ENCODE measurements at regions not wholly inside any gene's neighbourhood (a gene's known extent, or its start where the extent isn't known, plus 50 kb on each side); places are given as distances from the start of the nearest gene placed in this dataset.

- intact Hi-C loops (cut with DNase I), result no loop called here
- no peaks in the 10 kb centered on the region for H3K27me3 ChIP-seq
- H3K27ac ChIP-seq, result no peak overlapping the region
- no peaks in the 10 kb centered on the region for H3K9me3 ChIP-seq
- TF ChIP-seq, protein P1, sequence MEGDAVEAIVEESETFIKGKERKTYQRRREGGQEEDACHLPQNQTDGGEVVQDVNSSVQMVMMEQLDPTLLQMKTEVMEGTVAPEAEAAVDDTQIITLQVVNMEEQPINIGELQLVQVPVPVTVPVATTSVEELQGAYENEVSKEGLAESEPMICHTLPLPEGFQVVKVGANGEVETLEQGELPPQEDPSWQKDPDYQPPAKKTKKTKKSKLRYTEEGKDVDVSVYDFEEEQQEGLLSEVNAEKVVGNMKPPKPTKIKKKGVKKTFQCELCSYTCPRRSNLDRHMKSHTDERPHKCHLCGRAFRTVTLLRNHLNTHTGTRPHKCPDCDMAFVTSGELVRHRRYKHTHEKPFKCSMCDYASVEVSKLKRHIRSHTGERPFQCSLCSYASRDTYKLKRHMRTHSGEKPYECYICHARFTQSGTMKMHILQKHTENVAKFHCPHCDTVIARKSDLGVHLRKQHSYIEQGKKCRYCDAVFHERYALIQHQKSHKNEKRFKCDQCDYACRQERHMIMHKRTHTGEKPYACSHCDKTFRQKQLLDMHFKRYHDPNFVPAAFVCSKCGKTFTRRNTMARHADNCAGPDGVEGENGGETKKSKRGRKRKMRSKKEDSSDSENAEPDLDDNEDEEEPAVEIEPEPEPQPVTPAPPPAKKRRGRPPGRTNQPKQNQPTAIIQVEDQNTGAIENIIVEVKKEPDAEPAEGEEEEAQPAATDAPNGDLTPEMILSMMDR (IDR thresholded peaks at IDR 0.05), result no peak
- TF ChIP-seq POLR2A (IDR thresholded peaks at IDR 0.05), result no peak
- no peak for TF ChIP-seq EP300 (IDR thresholded peaks at IDR 0.05)
- H3K36me3 ChIP-seq, result no peaks in the 10 kb centered on the region
- H3K4me1 ChIP-seq (ENCODE audit: insufficient read depth), result no peaks in the 10 kb centered on the region
- WGBS, 3 donors, result 35 to 55% (median 44%) methylated on average over 6 of the region's 6 CpGs
- DNase-seq, result no peak
- H3K4me3 ChIP-seq, result no peak overlapping the region
These were observed 72.2 kb upstream of the ALX4 start for GRCh38 chr11:44382118-44382517.

- WGBS, 3 donors, result 49 to 54% (median 50%) methylated on average over 6 of the region's 6 CpGs
- DNase-seq, result no peak
- TF ChIP-seq POLR2A (IDR thresholded peaks at IDR 0.05) (no peak), EP300 (IDR thresholded peaks at IDR 0.05) (no peak)
- TF ChIP-seq, protein P1 (IDR thresholded peaks at IDR 0.05), result no peak
- intact Hi-C loops (cut with DNase I), result no loop called here
- Histone ChIP-seq H3K4me3 (no peak overlapping the region), H3K36me3 (no peaks in the 10 kb centered on the region), H3K4me1 (ENCODE audit: insufficient read depth) (no peaks in the 10 kb centered on the region), H3K9me3 (no peaks in the 10 kb centered on the region), H3K27me3 (no peaks in the 10 kb centered on the region), H3K27ac (no peak overlapping the region)
These were observed 72.8 kb upstream of the ALX4 start for GRCh38 chr11:44382656-44383240.

DNA sequence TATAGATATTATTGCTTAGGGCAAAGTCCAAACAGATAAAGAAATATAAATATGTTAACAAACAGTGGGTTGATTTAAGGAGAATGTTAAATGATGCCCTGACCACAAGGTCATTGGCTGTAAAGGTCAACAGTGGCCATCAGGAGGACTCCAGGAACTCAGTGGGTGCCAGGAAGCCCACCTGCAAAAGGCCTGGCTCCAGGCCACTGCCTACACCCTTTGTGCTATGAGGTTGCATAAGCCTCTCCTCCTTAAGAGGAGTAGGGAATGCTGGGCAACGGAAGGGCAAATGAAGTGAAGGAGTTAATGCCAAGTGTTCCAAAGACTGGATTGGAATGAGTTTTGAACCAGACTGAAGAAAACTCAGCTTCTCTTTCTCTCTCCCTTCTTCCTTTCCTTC, 73.3 kb upstream of the ALX4 start:
- H3K27me3 ChIP-seq, result no peaks in the 10 kb centered on the region
- no peaks in the 10 kb centered on the region for H3K36me3 ChIP-seq
- H3K9me3 ChIP-seq, result no peaks in the 10 kb centered on the region
- no peaks in the 10 kb centered on the region for H3K4me1 ChIP-seq (ENCODE audit: insufficient read depth)
- TF ChIP-seq, protein P1 (IDR thresholded peaks at IDR 0.05), result no peak
- TF ChIP-seq EP300 (IDR thresholded peaks at IDR 0.05) (no peak), POLR2A (IDR thresholded peaks at IDR 0.05) (no peak)
- H3K4me3 ChIP-seq, result no peak overlapping the region
- intact Hi-C loops (cut with DNase I), result no loop called here
- 61 to 74% (median 64%) methylated on average over 1 of the region's 1 CpG for WGBS, 3 donors
- H3K27ac ChIP-seq, result no peak overlapping the region
- DNase-seq, result no peak

DNA sequence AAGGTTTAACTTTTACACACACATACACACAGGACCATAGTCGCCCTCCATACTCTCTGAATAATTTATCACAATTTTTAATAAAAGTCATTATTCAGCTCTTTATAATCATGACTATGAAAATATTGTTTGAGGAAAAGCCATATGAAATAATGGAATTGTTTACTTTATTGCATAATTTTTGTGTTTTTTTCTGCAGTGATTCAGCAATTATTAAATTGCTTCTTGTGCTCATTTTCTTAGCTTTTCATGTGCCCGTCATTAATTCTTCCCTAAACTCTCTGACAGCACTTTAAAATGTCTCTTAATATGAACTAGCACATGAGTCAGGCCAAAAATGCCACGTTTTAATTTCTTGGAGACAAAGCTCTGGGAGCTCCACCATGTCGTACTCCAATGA, 77.5 kb upstream of the ALX4 start:
- no peaks in the 10 kb centered on the region for H3K36me3 ChIP-seq
- DNase-seq, result no peak
- H3K4me1 ChIP-seq (ENCODE audit: insufficient read depth), result no peaks in the 10 kb centered on the region
- H3K27ac ChIP-seq, result no peak overlapping the region
- intact Hi-C loops (cut with DNase I), result no loop called here
- no peak overlapping the region for H3K4me3 ChIP-seq
- TF ChIP-seq, protein P1 (IDR thresholded peaks at IDR 0.05), result no peak
- TF ChIP-seq POLR2A (IDR thresholded peaks at IDR 0.05), result no peak
- no peak for TF ChIP-seq EP300 (IDR thresholded peaks at IDR 0.05)
- WGBS, 3 donors, result 78 to 86% (median 79%) methylated on average over 4 of the region's 4 CpGs
- no peaks in the 10 kb centered on the region for H3K27me3 ChIP-seq
- H3K9me3 ChIP-seq, result no peaks in the 10 kb centered on the region

Data from ovary (tissue), 7 donors.